Stimulated activated CD4-positive, alpha-beta T cell treated with anti-CD3 and anti-CD28 coated beads, Interleukin-15, amount 100 ng/mL, for 24 hours (primary cell): ENCODE measurements at regions not wholly inside any gene's neighbourhood (a gene's known extent, or its start where the extent isn't known, plus 50 kb on each side); places are given as distances from the start of the nearest gene placed in this dataset.

Experiments used
- DNase-seq: peaks from one replicate; pipeline ENCODE4 v3.0.0-alpha.2; 2020

DNA sequence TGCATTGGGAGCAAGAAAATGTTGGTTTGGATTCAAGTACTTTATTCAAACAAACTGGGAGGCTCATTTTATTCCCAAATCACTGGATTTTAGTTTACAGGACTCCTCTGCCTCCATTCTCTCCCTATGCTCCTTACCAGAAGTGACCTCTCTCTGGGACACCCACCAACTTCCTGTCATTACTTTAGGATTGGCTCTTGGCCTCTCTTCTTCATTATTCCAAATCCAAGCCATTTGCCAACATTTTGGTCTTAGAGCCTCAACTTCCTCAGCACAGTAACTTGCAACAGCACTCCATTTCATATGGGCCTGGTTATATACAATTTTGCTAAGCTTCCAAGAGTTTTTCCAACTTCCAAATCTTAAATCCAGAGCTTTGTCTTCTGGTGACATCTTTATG, 432.1 kb downstream of the NR2F2 start:
- no peak for DNase-seq

DNA sequence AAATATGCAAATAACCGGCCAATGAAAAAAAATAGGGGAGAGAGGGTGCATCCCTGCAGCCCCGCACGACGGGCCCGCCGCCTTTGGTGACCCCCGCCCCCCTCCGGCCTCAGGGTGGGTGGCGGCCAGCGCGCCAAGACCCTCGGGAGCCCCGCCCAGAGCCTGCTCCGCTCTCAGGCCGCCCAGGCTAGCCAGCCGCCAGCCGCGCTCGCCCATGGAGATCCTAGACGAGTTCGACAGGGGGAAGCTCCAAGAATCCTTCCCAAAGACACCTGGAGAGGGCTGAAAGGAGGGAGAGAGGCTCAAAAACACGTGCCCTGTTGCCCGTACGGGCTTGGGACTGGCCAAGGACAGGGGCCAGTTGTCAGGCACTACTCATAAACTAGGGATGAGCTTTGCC, 434.0 kb downstream of the NR2F2 start:
- DNase-seq = no peak

DNA sequence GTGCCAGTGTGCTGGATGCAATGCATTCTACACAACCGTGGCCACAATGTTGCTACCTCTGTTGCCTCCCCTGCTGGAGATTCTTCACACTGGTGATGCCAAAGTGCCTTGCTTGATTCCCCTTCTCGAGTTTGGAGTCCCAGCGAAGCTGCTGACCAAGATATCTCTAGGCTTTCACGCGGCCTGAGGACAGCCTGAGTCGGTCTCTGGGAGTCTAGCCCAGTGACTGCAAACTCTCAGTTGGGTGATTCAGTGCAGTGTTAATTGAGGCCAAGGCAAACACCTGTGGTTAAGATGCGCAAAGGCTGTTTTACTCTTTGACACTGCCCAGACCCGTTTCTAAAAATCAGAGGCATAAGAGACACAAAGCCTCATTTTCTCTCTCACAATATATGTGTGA, 434.4 kb downstream of the NR2F2 start:
- no peak for DNase-seq

DNA sequence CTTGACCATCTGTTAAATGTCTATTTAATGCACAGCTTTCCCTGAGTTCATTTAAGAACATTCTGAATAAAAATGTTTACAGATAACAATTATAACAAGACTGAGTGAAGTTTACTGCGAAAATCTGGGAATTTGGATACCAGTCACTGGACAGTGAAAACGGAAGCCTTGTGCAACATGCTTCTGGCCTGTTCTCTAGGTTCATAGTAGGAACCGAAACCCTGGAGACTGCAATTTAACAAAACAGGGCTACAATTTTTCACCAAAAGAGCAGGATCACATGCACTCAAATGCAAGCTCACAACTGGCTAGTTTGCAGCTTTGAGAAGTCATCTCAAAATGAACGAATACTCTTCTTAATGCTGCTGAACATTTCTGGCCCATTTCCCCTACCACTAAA, 435.9 kb downstream of the NR2F2 start:
- no peak for DNase-seq

DNA sequence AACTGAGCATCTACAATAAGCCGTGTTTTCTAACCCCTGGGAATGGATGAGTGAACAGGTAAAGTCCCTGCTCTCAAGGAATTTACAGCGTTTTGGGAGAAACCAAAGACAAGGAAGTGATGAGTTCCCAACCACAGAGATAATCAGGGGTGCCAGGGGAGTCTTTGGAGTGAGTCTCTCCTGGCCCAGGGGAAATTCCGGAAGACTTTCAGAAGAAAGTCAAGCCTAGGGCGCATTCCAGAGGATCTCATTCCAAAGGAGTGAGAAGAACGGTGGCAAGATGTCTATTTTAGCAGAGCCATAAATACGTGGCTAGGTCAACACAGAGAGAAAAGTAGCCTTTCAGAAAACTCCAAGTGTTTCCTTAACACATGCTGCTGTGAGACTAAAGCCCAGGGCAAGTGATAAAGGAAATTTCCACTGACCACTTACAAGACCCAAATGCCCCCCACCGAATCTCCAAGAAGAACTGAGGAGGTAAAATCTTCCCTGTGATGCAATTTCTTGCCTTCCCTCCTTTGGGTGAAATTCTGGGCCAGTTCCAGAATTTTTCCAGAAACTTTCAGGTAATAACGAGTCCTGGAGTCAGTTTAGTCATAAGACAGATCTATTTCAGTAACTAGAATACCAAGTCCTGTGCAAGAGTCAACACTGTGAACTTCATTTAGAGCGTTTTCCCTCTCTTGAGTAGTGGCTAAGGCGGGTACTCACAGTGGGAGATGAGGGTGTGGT, 437.4 kb downstream of the NR2F2 start:
- no peak for DNase-seq

DNA sequence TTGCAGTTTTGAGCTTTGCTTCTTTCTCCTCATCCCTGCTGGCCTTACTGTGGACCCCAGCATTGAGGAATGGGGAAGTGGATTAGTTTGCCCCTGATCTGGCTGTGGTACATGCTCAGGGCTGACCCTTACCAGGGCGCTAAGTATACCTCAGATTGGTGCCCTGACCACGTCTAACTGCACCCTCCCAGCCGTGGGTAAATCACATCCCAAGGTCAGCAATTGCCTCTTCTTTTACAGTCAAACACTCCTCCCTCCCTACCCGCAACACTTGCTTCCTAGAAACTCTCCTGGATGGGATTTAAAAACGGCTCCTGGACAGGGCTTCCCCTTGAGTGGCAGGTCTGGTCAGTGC, 437.9 kb downstream of the NR2F2 start:
- DNase-seq = no peak

DNA sequence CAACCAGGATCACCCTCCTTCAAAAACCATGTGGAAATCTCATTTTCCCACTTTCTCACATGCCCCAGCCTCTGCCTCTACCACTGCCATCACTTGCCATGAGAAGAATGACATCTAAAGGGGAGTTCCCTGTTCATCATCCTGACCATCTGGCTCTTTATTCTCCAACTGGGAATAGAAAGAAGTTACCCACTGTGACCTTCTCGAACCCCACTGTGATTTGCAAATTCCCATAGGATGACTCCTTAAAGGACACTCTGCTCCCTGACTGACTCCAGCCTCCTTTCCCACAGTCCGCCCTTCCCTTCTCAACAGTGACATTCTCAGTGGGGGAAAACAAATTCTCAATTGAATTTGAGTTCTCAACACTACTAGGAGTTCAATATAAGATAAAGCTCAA, 440.5 kb downstream of the NR2F2 start:
- DNase-seq = no peak

DNA sequence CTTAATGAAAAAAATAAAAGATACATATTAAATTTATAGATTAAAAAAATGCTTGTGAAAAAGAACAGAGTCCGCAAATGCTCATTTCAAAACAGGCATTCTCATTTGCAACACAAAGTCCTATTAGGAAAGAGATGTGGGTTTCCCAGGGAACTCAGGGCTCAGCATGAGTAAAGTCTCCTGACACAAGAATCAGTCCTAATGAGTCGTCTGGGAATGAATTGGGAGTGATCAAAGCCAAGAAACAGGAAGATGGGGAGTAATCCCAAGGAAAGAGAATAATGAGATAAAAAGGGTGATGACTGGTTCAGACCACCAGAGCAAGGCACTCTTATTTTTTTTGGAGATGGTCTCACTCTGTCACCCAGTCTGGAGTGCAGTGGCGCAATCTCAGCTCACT, 443.7 kb downstream of the NR2F2 start:
- no peak for DNase-seq

DNA sequence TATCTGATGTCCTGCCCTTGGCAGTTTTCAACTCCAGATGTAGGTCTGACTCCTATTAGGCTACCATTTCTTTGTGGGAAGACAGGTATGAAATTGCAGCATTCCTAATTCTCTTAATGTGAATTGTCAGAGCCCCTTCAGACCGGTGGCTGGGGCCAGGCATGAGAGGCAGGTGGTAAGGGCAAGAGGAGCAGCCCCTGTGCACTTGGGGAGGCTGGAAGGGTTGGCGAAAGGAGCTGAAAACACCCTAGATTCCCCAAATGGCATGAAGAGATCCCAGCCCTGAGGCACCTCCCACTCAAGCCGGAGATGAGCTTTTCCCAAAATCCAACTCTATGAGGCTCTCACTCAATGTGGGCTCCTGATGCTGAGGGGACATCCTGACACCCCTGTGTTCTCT, 453.2 kb downstream of the NR2F2 start:
- DNase-seq = no peak

DNA sequence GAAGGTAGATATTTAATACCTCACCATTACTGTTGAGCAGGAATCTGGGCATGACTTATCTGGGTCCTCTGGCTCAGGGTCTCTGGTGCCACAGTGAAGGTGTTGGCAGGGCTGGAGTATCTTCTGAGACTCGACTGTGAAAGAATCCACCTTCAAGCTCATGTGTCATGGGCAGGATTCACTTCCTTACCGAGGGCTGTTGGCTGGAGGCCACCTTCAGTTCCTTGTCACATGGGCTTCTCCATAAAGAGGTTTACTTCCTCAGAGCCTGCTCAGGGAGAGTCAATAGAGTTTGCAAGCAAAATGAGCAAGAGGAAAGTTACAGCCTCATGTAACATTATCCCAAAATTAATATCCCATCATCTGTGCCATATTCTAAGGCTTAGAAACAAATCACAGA, 459.5 kb downstream of the NR2F2 start:
- no peak for DNase-seq

DNA sequence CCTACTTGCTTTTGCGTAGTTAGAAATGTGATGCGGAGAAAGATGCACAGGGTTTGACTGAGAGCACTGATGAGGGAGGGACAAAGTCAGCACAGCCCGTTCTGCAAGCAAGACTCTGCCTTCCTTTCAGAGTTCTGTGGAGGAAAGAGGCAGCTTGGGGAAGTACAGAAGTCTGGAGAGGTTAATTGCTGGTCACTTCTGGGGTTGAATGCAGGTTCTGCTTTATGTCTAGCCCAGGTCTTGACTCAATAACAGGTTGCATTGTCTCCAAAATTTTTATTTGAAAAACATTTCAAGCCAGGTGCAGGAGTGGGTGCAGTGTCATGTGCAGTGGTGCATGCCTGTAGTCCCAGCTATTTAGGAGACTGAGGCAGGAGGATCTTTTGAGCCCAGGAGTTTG, 461.7 kb downstream of the NR2F2 start:
- no peak for DNase-seq

DNA sequence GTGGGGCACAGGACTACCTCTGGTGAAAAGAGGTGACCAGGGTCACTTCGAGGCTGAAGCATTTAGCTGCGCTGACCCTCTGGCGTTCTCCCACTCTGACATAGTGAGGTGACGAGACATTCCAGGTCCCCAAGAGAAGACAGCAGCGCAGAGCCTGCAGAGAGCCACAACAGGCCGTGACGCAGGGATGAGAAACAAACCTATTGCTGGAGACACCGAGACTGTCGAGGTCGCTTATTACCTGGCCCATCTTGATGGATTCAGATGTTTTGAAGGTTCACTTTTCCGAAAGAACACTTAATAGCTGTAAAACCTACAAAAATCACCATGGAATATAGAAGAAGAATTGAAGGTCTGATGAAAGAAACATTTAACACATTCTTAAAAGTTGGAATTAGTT, 466.3 kb downstream of the NR2F2 start:
- DNase-seq = no peak

DNA sequence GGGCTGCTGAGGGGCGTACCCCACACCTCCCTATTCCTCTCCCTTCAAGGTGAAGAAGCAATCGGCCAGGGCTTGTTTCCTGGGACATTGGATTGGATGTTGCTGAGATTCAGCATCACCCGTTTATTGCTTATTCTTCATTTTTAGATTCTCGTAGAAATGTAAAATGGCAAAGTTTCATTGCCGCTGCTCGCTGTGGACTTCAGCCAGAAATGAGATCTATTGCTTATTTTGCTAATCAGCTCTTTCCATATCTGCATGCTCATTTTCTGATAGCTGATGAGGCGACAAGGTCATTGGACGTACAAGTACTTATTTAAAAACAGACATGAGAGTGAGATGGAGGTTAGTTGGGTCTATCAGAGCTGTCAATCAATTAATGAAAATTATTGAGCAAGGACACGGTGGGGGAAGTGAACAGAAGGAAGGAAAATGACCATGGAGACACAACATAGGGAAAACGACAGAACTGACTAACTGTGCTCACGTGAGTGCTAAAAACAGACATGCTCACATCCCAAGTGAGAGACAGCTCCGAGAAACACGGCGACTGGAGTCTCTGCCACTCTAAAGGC, 471.2 kb downstream of the NR2F2 start:
- DNase-seq = no peak

DNA sequence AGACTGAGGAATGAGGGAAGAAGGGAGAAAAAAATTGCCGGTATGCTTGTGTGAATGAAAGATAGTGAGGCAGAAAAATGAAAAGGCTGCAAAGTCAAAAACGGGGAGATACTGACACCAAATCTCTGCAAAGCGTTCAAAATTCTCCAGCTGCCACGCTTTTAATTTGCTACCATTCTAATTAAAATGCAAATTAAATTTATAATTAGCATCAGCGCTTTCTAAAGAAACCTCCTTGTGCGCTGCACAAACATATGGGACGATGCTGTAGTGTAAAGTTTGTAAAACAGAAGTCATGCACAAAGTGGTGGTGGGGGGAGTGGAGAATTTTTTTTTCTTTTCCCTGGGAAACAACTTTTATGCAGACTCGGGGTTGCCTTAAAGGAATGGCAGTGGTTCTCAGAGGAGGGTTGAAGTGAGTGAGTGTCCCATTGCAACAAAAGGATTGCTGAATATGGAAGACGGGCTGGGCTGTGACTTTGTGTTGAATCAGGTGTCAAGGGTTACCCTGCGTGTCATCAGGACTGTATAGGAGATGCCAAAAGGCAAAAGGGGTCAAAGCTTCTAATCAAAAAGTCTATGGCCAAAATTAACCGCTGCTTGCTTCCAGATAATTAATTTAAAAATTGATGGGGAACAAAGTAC, 472.2 kb downstream of the NR2F2 start:
- DNase-seq = no peak

DNA sequence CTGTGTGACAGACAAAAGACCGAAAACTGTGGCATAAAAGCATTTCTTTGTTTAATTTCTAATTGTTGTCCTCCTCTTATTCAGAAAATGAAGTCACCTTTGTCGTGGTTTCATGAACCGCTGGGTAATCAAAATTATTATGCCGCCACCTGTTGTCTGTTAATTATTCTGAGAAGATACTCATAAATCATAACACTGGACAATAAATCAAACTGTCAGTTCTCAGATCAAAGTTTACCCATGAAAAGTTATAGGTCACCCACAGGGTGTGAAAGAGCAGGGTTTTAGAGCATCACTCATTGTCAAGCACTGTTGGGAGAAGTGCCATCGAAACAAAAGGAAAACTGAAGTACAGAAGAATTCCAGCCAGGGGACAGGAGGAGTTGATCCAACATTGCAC, 474.3 kb downstream of the NR2F2 start:
- DNase-seq = no peak

DNA sequence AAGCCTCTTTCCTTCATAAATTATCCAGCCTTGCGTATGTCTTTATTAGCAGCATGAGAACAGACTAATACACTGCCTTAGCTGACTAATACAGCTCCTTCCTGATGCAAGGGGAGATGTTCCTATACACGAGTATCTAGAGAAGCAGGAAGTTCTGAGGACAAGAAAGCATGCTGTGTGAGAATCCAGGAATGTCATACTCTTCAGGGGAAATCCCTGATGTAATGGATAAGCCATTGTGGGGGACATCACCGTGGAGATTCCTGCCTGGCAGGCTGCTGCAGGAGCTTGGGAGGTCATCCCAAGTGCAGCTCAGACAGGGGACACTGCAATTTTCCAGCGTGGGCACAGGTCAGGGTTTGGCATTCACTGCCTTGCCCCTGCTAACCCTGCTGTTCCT, 476.9 kb downstream of the NR2F2 start:
- DNase-seq = no peak

DNA sequence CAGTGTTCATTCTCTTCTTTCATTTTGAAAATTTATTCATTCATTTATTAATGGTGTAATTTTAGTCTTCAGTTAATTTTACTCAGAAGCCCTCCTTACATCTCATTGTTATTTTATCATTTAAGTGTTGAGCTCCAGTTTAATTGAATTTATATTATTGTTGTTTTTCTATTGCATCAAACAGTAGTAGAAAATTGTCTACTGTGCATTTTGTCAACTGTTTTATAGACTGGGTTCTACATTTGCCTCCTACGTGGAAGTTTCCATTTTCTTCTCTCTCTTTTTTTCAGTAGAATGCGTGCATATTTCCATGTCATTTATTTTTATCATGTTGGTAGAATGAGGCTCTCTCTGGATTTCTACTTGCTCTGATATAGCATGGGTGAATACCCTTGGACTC, 487.4 kb downstream of the NR2F2 start:
- DNase-seq = no peak

DNA sequence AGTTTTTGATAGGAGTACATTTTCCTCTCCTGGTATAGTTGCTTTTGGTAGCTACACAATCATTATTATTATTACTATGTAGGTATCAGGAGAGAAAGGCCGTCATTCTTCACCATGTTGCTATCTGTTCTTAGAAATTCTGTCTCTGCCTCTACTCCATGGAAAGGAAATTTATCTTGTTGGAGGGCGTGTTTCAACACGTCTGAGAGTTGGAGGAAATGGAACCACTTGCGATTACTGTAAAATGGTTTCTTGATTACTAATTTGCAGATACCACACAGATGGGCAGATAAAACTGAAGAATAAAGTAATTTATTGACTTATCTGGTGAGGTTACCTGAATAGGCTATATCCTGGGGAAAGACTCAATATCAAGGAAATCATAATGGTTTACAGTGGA, 488.4 kb downstream of the NR2F2 start:
- DNase-seq = no peak

DNA sequence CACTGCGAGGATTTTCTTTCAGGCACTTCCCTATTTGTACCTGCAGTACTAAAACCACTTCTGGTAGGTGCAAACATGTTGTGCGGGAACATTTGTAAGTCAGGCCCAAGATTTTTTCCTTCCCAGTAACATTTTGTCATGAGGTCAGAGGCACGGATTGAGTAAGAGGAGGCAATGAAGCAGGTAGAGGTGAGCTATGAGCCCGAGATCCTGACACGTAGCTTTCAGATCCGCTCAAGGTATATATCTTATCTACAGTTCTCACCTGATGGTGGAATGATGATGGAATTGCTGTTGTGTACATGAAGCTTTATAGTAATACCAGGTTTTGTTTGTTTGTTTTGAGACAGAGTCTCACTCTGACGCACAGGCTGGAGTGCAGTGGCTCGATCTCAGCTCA, 497.5 kb downstream of the NR2F2 start:
- DNase-seq = no peak

DNA sequence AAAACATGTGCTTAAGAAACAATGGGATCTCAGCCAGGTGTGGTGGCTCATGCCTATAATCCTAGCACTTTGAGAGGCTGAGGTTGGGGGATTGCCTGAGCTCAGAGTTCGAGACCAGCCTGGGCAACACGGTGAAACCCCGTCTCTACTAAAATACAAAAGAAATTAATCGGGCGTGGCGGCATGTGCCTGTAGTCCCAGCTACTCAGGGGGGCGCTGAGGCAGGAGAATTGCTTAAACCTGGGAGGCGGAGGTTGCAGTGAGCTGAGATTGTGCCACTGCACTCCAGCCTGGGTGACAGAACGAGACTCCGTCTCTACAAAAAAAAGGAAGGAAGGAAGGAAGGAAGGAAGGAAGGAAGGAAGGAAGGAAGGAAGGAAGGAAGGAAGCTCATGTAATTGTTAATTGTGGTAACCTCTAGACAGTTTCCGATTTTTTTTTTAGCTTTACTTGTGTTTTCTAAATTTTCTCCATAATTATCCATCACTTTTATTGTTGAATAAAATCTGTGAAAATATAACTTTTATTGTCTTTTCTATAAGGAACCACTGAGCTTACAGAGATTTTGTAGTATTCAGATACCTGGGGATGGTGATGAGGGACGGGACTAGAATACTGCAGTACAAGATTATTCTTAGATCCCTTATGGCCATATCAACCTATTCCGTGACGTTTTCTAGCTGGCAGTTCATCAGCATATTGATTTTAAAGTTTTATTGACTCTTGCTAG, 506.9 kb downstream of the NR2F2 start:
- no peak for DNase-seq

DNA sequence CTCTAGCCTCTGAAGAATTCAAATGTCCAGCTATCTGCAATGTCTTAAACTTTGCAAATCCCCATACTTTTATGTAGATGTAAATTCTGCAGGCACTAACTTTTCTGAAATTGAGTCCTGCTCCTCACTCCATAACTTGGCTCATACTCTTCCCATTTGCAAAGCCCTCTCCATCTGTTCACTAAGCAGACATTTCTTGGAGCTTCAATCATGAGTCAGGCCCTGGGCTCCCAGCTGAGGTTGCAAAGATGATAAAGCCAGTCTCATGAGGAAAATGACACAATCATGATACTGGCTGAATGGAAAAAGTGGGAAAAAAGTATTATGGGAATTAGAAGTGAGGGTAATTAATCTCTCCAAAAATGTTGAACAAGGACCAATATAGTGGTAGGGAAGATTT, 507.6 kb downstream of the NR2F2 start:
- no peak for DNase-seq

DNA sequence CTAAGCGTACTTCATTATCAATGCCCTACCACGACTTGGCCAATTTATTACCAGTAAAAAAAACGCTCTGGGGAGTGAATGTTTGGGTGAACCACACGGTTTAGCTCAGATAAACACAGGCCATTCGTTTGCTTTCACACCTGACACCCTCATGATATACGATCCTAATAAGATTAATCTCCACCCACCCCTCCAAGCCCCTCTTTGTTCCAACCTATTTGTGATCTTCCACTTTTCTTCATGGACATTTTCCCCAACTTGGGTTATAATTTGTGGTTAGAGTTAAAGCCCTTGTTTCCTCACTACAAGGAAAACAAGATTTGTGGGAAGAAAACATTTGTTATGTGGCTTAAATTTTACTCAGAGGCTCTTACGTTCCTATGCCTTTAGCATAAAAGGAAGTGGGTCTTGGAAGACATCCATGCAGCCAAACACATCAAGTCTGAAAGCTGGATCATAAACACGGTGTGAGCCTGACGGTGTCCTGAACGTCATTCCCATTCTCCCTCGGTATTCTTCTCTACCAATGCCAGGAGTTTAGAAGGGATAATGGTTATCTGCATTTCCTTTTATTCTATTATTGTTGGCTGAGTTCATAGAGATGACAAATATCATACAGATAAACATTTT, 518.9 kb downstream of the NR2F2 start:
- DNase-seq = no peak

DNA sequence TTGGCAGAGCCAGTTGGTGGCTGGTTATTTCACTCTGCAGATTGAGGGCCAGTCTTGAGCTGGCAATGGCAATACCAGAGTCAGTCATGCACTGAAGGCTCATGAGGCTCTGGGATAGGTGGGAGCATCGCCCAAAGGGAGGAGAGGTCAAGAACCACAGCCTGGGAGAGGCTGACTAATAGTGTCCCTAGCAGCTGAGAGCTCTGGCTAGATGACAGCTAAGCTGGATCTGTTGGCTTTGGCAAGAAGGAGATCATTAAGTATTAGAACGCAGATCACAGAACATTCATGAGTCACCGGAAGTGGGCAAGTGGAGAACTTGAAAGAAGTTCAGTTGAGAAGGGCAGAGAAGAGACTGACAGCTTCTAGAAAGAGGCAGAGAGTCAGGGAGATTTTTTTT, 521.1 kb downstream of the NR2F2 start:
- DNase-seq = no peak

DNA sequence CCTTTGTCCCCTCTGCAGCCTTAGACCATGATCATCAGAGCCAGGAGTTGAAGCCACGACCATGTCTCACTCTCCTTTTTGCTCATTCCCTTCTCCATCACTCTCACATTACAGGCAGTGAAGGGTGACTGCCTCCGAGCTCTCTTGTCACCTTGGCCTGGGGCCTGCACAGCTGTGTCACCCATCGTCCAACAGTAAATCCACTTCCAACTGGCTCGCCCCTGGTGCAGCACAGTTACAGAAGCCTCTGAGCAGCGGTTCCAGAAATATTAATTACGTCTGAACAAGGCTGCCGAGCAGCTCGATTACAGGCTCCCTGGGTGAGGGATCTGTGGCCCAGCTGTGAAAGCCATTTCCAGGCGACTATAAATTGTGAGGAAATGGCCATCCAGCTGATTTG, 528.2 kb downstream of the NR2F2 start:
- no peak for DNase-seq
